C4-2B (cell line): ENCODE measurements at regions not wholly inside any gene's neighbourhood (a gene's known extent, or its start where the extent isn't known, plus 50 kb on each side); places are given as distances from the start of the nearest gene placed in this dataset.
"Not testable (repeated sequence)": the region's sequence is repeated elsewhere in the genome, so short reads cannot be mapped to it uniquely, and the experiment has no call there.

Source experiments
- H3K27ac ChIP-seq: fragments of 450-650 bp; 2 replicates; pipeline ENCODE4 v1.5.1; 2017
- CTCF ChIP-seq: fragments of 450-650 bp; conservative IDR thresholded peaks from 2 replicates; pipeline ENCODE4 v1.5.1; 2017; ENCODE audit warnings: mild to moderate bottlenecking
- ZFX ChIP-seq: fragments of 450-650 bp; IDR thresholded peaks from 2 replicates; pipeline ENCODE4 v1.6.1; 2017

- H3K27ac ChIP-seq = no peak overlapping the region
- TF ChIP-seq CTCF (no peak), ZFX (no peak)
These were observed 164.1 kb upstream of the KCNQ5 start for GRCh38 chr6:72457738-72458137.

GRCh38 chr6:72458521-72458920 lies 163.3 kb upstream of the KCNQ5 start:
- H3K27ac ChIP-seq = no peak overlapping the region
- TF ChIP-seq ZFX = no peak
- TF ChIP-seq CTCF = no peak

GRCh38 chr6:72461144-72461543 lies 160.7 kb upstream of the KCNQ5 start:
- no peak overlapping the region for H3K27ac ChIP-seq

GRCh38 chr6:72464246-72464645 lies 157.6 kb upstream of the KCNQ5 start:
- no peak overlapping the region for H3K27ac ChIP-seq
- TF ChIP-seq ZFX (no peak), CTCF (no peak)

More at GRCh38 chr6:72461144-72461543, 160.7 kb upstream of the KCNQ5 start:
- no peak for TF ChIP-seq CTCF
- TF ChIP-seq ZFX = no peak

GRCh38 chr6:72464791-72465691 lies 156.8 kb upstream of the KCNQ5 start:
- TF ChIP-seq ZFX = no peak
- no peak for TF ChIP-seq CTCF
- H3K27ac ChIP-seq = no peak overlapping the region

- TF ChIP-seq ZFX (no peak), CTCF (no peak)
- no peak overlapping the region for H3K27ac ChIP-seq
These were observed 155.4 kb upstream of the KCNQ5 start for GRCh38 chr6:72466471-72466870.

- H3K27ac ChIP-seq = no peak overlapping the region
- TF ChIP-seq CTCF (no peak), ZFX (no peak)
These were observed 154.8 kb upstream of the KCNQ5 start for GRCh38 chr6:72466971-72467566.

GRCh38 chr6:72469406-72469983 lies 152.4 kb upstream of the KCNQ5 start:
- not testable (repeated sequence) for H3K27ac ChIP-seq
